Natural killer cell (primary cell): ENCODE measurements at regions not wholly inside any gene's neighbourhood (a gene's known extent, or its start where the extent isn't known, plus 50 kb on each side); places are given as distances from the start of the nearest gene placed in this dataset.

Experiments used
- ATAC-seq, 3 donors: fragments of 150-1000 bp in 2 of 3; fragments of 200-7000 bp in 1 of 3; cut with Tn5 transposase; 1 replicate in 1 of 3; 2 replicates in 2 of 3; pipeline ENCODE4 v1.10.0; 2021; ENCODE audit warnings: mild to moderate bottlenecking in 2 of 3, moderate library complexity in 2 of 3
- DNase-seq, 2 donors: peaks; one replicate each; pipeline versions ENCODE4 v3.0.0 to v3.0.0-alpha.2; 2013 to 2021; ENCODE audit warnings: mixed read lengths in 1 of 2
- H3K27ac ChIP-seq: one replicate; pipeline ENCODE4 v1.5.1; 2013; ENCODE audit warnings: mild to moderate bottlenecking, low read length
- H3K27me3 ChIP-seq: one replicate; pipeline ENCODE4 v1.6.1; 2013; ENCODE audit warnings: low read length; ENCODE audit not compliant: control insufficient read depth, insufficient read depth
- H3K36me3 ChIP-seq: one replicate; pipeline ENCODE4 v1.6.1; 2013; ENCODE audit warnings: low read length; ENCODE audit not compliant: control insufficient read depth, insufficient read depth
- H3K4me1 ChIP-seq: one replicate; pipeline ENCODE4 v1.6.1; 2013; ENCODE audit warnings: low read length; ENCODE audit not compliant: control insufficient read depth, insufficient read depth
- H3K4me3 ChIP-seq: one replicate; pipeline ENCODE4 v1.5.1; 2013; ENCODE audit warnings: low read length
- H3K9me3 ChIP-seq: one replicate; pipeline ENCODE4 v1.6.1; 2013; ENCODE audit warnings: low read length; ENCODE audit not compliant: control insufficient read depth, insufficient read depth
- H3K27ac Mint-ChIP-seq, 2 donors: one replicate each; pipeline ENCODE4 v1.8.0; 2022; ENCODE audit warnings: mild to moderate bottlenecking in 2 of 2, mixed read lengths in 2 of 2, moderate library complexity in 1 of 2
- H3K27me3 Mint-ChIP-seq, 2 donors: one replicate each; pipeline ENCODE4 v1.8.0; 2022; ENCODE audit warnings: low read depth in 2 of 2, mixed read lengths in 2 of 2
- H3K36me3 Mint-ChIP-seq: one replicate; pipeline ENCODE4 v1.8.0; 2022; ENCODE audit warnings: mixed read lengths
- H3K4me1 Mint-ChIP-seq, 2 donors: one replicate each; pipeline ENCODE4 v1.8.0; 2022; ENCODE audit warnings: mixed read lengths in 2 of 2
- H3K4me3 Mint-ChIP-seq: one replicate; pipeline ENCODE4 v1.8.0; 2022; ENCODE audit warnings: mild to moderate bottlenecking, moderate library complexity, mixed read lengths
- H3K9me3 Mint-ChIP-seq, 2 donors: one replicate each; pipeline ENCODE4 v1.8.0; 2022; ENCODE audit warnings: mixed read lengths in 2 of 2
- WGBS: methylation state at CpG from one replicate; pipeline ENCODE4 v1.1.7; 2013; ENCODE audit warnings: missing lambda C conversion rate; ENCODE audit not compliant: insufficient coverage; 5-methylcytosine and 5-hydroxymethylcytosine counted together
- intact Hi-C: fragments of 100-400 bp; cut with micrococcal nuclease; formaldehyde crosslinking; loops from one replicate; pipeline ENCODE4 v1.14.2; 2022
- TF ChIP-seq, protein P1 (sequence below): fragments of 200-600 bp; IDR thresholded peaks from one replicate; pipeline ENCODE4 v1.8.0; 2022; ENCODE audit warnings: antibody characterized with exemption

DNA sequence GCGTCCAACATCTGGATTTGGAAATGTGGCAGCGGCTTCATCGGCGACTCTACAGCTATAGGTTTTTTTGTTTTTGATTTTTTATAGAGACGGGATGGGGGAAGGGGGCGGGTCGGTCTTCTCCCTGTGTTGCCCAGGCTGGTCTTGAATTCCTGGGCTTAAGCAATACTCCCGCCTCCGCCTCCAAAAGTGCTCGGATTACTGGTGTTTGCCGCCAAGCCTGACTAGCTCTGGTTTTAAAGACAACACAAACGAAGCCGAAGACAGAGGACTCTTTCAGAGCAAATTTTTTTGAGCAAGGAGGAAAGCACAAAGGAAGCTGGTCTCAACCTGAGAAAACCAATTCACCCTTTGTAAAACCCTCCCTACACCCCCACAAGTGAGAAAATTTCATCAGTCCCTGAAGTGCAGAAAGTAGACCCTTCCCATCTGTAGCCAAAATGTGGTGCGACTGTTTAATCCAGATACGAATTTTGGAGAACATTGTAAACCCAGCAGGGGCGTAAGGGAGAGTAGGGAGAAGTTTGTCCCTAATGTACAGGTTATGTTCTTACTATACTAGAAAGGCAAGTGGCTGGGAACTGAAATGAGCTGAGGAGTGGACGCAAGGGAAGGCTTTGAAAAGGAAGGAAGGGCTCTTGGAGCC is 185.9 kb downstream of the TRIM27 start:
- Mint-ChIP-seq H3K9me3 (peaks cover 9 to 17% of the 10 kb centered on the region in 2 donors), H3K4me3 (no peak overlapping the region), H3K4me1 (no peaks in the 10 kb centered on the region), H3K36me3 (peaks cover 38% of the 10 kb centered on the region), H3K27me3 (peaks cover 47 to 72% of the 10 kb centered on the region in 2 donors), H3K27ac (no peak overlapping the region)
- TF ChIP-seq, protein P1, sequence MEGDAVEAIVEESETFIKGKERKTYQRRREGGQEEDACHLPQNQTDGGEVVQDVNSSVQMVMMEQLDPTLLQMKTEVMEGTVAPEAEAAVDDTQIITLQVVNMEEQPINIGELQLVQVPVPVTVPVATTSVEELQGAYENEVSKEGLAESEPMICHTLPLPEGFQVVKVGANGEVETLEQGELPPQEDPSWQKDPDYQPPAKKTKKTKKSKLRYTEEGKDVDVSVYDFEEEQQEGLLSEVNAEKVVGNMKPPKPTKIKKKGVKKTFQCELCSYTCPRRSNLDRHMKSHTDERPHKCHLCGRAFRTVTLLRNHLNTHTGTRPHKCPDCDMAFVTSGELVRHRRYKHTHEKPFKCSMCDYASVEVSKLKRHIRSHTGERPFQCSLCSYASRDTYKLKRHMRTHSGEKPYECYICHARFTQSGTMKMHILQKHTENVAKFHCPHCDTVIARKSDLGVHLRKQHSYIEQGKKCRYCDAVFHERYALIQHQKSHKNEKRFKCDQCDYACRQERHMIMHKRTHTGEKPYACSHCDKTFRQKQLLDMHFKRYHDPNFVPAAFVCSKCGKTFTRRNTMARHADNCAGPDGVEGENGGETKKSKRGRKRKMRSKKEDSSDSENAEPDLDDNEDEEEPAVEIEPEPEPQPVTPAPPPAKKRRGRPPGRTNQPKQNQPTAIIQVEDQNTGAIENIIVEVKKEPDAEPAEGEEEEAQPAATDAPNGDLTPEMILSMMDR, result no peak
- H3K27me3 ChIP-seq, result peaks cover 66% of the 10 kb centered on the region
- H3K36me3 ChIP-seq, result no peaks in the 10 kb centered on the region
- H3K4me3 ChIP-seq, result no peak overlapping the region
- peaks cover 38% of the 10 kb centered on the region for H3K9me3 ChIP-seq
- WGBS, result 12% methylated on average over 17 of the region's 17 CpGs
- no peak overlapping the region for H3K27ac ChIP-seq
- no peaks in the 10 kb centered on the region for H3K4me1 ChIP-seq
- intact Hi-C loops, result loop anchor here (10.0 kb wide), 1 partner anchor 77 kb away; no protein-coding TSS in a partner anchor
- DNase-seq (no peak), ATAC-seq (no peak)

DNA sequence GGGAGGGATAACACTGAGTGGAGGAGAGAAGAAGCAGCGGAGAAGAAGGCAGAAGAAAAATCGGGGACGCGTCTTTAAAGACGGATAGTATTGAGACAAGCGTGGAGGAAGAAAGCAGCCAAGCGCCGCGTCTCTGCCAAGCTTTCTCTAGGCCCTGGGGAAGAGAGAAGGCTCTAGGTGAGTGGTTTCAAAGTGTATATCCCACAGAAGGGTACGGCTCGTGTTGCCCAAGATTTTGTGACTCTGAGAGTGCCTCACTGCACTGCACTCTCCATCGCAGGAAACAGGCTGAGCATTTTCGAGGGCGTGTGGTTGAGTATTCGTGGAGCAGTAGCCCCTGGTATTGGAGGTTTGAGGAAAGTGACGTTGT is 185.4 kb downstream of the TRIM27 start:
- DNase-seq (no peak), ATAC-seq (no peak)
- H3K9me3 Mint-ChIP-seq, result peaks cover 9 to 17% of the 10 kb centered on the region in 2 donors
- TF ChIP-seq, protein P1, result no peak
- H3K4me1 ChIP-seq, result no peaks in the 10 kb centered on the region
- 9% methylated on average over 16 of the region's 16 CpGs for WGBS
- no peak overlapping the region for H3K4me3 ChIP-seq
- H3K9me3 ChIP-seq, result peaks cover 36% of the 10 kb centered on the region
- no peak overlapping the region for H3K27ac Mint-ChIP-seq
- peaks cover 37% of the 10 kb centered on the region for H3K36me3 Mint-ChIP-seq
- no peak overlapping the region for H3K27ac ChIP-seq
- H3K27me3 ChIP-seq, result peaks cover 64% of the 10 kb centered on the region
- H3K27me3 Mint-ChIP-seq, result peaks cover 47 to 67% of the 10 kb centered on the region in 2 donors
- intact Hi-C loops, result loop anchor here (10.0 kb wide), 1 partner anchor 76 kb away; no protein-coding TSS in a partner anchor
- H3K4me3 Mint-ChIP-seq, result no peak overlapping the region
- H3K36me3 ChIP-seq, result no peaks in the 10 kb centered on the region
- no peaks in the 10 kb centered on the region for H3K4me1 Mint-ChIP-seq

DNA sequence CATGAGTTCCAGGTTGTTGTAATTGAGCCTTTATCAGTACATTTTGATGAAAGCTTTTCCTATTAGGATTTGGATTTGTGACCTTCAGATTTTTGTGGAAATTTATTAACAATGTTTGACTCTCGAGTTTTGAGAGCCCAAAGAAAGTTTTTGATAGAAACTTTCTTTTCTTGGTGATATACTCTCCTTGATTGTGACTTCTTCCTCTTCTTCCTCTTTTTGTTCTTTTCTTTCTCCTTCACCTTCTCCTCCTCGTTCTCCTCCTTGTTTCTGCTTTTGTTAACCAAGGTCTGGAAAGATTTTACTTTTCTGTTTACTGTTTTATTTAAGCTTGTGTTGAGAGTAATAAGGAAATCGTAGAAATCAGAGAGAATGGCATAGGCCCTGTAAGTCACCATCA is 182.4 kb downstream of the TRIM27 start:
- Histone ChIP-seq H3K4me3 (no peak overlapping the region), H3K4me1 (no peaks in the 10 kb centered on the region), H3K36me3 (no peaks in the 10 kb centered on the region), H3K9me3 (peaks cover 17% of the 10 kb centered on the region), H3K27me3 (peaks cover 46% of the 10 kb centered on the region), H3K27ac (no peak overlapping the region)
- H3K4me3 Mint-ChIP-seq, result no peak overlapping the region
- H3K27ac Mint-ChIP-seq, result no peak overlapping the region
- intact Hi-C loops, result no loop called here
- peaks cover 7 to 10% of the 10 kb centered on the region in 2 donors for H3K9me3 Mint-ChIP-seq
- peaks cover 39 to 53% of the 10 kb centered on the region in 2 donors for H3K27me3 Mint-ChIP-seq
- DNase-seq (no peak), ATAC-seq (no peak)
- TF ChIP-seq, protein P1, result no peak
- no peaks in the 10 kb centered on the region for H3K4me1 Mint-ChIP-seq
- 79% methylated on average over 1 of the region's 3 CpGs for WGBS
- peaks cover 24% of the 10 kb centered on the region for H3K36me3 Mint-ChIP-seq
